Sciatic nerve (tissue), 2 donors: ENCODE measurements at regions not wholly inside any gene's neighbourhood (a gene's known extent, or its start where the extent isn't known, plus 50 kb on each side); places are given as distances from the start of the nearest gene placed in this dataset.
A peak's percentile ranks its signal among the peaks of the same experiment; 100 is the strongest.

Source experiments
- ATAC-seq: fragments of 200-7000 bp; cut with Tn5 transposase; one replicate; pipeline ENCODE4 v1.9.1; 2020; ENCODE audit warnings: mild to moderate bottlenecking, moderate library complexity
- DNase-seq: peaks from one replicate; pipeline ENCODE4 v3.0.0-alpha.2; 2020; ENCODE audit warnings: low spot score
- intact Hi-C: fragments of 100-400 bp; cut with DNase I; formaldehyde crosslinking; loops from one replicate; pipeline ENCODE4 v1.14.2; 2022
- donor health status: DM: no; HTN: no; CAD: no.
- donor health status: DM: no; HTN: no; CAD: no.

GRCh38 chr7:48703466-48703865 is 220.9 kb upstream of the CDC14C start:
- intact Hi-C loops, result no loop called here
- ATAC-seq (no peak), DNase-seq (no peak)

GRCh38 chr7:48708122-48708521 is 216.2 kb upstream of the CDC14C start:
- ATAC-seq (no peak), DNase-seq (no peak)
- intact Hi-C loops, result no loop called here

GRCh38 chr7:48708635-48709034 is 215.7 kb upstream of the CDC14C start:
- intact Hi-C loops, result no loop called here
- DNase-seq (no peak), ATAC-seq (no peak)

- DNase-seq, result no peak
- ATAC-seq, result no peak
- intact Hi-C loops, result no loop called here
Measured at GRCh38 chr7:48710995-48711394, 213.4 kb upstream of the CDC14C start.

- intact Hi-C loops, result no loop called here
- ATAC-seq (no peak), DNase-seq (no peak)
Measured at GRCh38 chr7:48718731-48719378, 205.5 kb upstream of the CDC14C start.

GRCh38 chr7:48728799-48729198 is 195.5 kb upstream of the CDC14C start:
- DNase-seq, result no peak
- intact Hi-C loops, result no loop called here

GRCh38 chr7:48734695-48735406 is 189.5 kb upstream of the CDC14C start:
- intact Hi-C loops, result loop anchor here (5.0 kb wide), 1 partner anchor 723 kb away; no protein-coding TSS in a partner anchor
- DNase-seq (no peak), ATAC-seq (no peak)

More at GRCh38 chr7:48728799-48729198, 195.5 kb upstream of the CDC14C start:
- no peak for ATAC-seq

GRCh38 chr7:48741545-48741944 is 182.8 kb upstream of the CDC14C start:
- intact Hi-C loops, result no loop called here
- no peak for DNase-seq
- ATAC-seq, result peak; percentile 34

GRCh38 chr7:48742079-48742798 is 182.1 kb upstream of the CDC14C start:
- intact Hi-C loops, result no loop called here

GRCh38 chr7:48748081-48748833 is 176.1 kb upstream of the CDC14C start:
- intact Hi-C loops, result no loop called here
- ATAC-seq, result peak; percentile 20

More at GRCh38 chr7:48742079-48742798, 182.1 kb upstream of the CDC14C start:
- ATAC-seq, result no peak
- no peak for DNase-seq

GRCh38 chr7:48755061-48755555 is 169.2 kb upstream of the CDC14C start:
- DNase-seq, result no peak
- ATAC-seq, result no peak
- intact Hi-C loops, result no loop called here

More at GRCh38 chr7:48748081-48748833, 176.1 kb upstream of the CDC14C start:
- no peak for DNase-seq

GRCh38 chr7:48759431-48760080 is 164.8 kb upstream of the CDC14C start:
- ATAC-seq, result no peak

GRCh38 chr7:48760528-48761265 is 163.7 kb upstream of the CDC14C start:
- intact Hi-C loops, result no loop called here
- DNase-seq, result no peak
- ATAC-seq, result no peak

More at GRCh38 chr7:48759431-48760080, 164.8 kb upstream of the CDC14C start:
- intact Hi-C loops, result loop anchor here (1.0 kb wide), 1 partner anchor 24 kb away; no protein-coding TSS in a partner anchor
- DNase-seq, result no peak

GRCh38 chr7:48780862-48781261 is 143.5 kb upstream of the CDC14C start:
- DNase-seq, result no peak
- ATAC-seq, result no peak
- intact Hi-C loops, result no loop called here

- ATAC-seq (no peak), DNase-seq (no peak)
- intact Hi-C loops, result no loop called here
Measured at GRCh38 chr7:48781752-48782151, 142.6 kb upstream of the CDC14C start.

- ATAC-seq (no peak), DNase-seq (no peak)
- intact Hi-C loops, result no loop called here
Measured at GRCh38 chr7:48782511-48782910, 141.8 kb upstream of the CDC14C start.

GRCh38 chr7:48786951-48787350 is 137.4 kb upstream of the CDC14C start:
- ATAC-seq (no peak), DNase-seq (no peak)
- intact Hi-C loops, result no loop called here

GRCh38 chr7:48803250-48803649 is 121.1 kb upstream of the CDC14C start:
- intact Hi-C loops, result no loop called here

More at GRCh38 chr7:48803250-48803649, 121.1 kb upstream of the CDC14C start:
- DNase-seq (no peak), ATAC-seq (no peak)
